ACHN (cell line): ENCODE measurements at regions not wholly inside any gene's neighbourhood (a gene's known extent, or its start where the extent isn't known, plus 50 kb on each side); places are given as distances from the start of the nearest gene placed in this dataset.

Experiments
- DNase-seq: peaks from one replicate; pipeline ENCODE4 v3.0.0-alpha.2; 2015
- in situ Hi-C: cut with HindIII; loops from 2 replicates; pipeline ENCODE4 v1.10.0; 2017; ENCODE audit warnings: low sequenced_read_pairs, low pct_ligation_motif_present, low pct_unique_long_range_greater_than_20kb

DNA sequence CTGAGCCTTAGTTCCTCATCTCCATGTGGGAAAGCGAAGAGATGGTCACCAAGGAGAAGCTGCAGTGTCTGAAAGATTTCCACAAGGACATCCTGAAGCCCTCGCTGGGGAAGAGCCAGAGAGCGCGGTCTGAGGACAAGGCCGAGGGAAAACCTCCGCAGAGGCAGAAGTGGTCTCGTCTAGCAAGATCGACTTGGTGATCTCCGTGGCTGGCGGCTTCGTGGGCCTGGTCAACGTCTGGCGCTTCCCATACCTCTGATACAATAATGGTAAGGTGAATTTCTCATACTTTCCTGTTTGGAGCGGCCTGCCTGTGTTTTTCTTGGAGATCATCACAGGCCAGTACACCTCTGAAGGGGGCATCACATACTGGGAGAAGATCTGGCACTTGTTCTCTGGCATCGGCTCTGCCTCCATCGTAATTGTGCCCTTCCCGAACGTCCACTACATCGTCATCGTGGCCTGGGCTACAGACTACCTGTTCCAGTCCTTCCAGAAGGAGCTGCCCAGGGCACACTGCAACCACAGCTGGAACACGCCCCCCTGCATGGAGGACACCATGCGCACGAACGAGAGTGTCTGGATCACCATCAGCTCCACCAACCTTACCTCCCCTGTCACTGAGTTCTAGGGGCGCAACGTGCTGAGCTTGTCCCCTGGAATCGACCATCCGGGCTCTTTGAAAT, 841.1 kb upstream of the TMPRSS15 start:
- in situ Hi-C loops = no loop called here
- no peak for DNase-seq

DNA sequence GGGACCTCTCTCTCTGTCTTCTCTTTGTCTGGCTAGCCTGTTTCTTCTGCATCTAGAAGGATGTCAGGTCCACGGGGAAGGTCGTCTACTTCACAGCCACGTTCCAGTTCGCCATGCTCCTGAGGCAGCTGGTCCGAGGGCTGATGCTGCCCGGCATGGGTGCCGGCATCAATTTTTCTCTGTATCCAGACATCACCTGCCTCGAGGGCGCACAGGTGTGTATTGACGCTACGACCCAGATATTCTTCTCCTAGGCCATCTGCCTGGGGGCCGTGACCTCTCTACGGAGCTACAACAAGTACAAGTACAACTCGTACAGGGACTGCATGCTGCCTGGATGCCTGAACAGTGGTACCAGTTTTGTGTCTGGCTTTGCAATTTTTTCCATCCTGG, 841.6 kb upstream of the TMPRSS15 start:
- in situ Hi-C loops = no loop called here
- no peak for DNase-seq

DNA sequence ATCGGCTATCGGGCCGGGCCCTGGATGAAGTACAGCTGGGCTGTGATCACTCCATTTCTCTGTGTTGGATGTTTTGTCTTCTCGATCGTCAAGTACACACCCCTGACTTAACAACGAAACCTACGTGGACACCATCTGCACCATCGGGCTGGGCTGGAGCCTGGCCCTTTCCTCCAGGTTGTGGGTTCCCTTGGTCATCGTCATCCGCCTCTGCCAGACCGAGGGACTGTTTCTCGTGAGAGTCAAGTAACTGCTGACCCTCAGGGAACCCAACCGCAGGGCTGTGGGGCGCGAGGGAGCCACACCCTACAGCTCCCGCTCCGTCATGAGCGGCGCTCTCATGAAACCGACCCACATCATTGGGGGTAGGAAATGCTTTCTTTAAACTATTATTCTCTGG, 842.4 kb upstream of the TMPRSS15 start:
- DNase-seq = no peak
- in situ Hi-C loops = no loop called here

DNA sequence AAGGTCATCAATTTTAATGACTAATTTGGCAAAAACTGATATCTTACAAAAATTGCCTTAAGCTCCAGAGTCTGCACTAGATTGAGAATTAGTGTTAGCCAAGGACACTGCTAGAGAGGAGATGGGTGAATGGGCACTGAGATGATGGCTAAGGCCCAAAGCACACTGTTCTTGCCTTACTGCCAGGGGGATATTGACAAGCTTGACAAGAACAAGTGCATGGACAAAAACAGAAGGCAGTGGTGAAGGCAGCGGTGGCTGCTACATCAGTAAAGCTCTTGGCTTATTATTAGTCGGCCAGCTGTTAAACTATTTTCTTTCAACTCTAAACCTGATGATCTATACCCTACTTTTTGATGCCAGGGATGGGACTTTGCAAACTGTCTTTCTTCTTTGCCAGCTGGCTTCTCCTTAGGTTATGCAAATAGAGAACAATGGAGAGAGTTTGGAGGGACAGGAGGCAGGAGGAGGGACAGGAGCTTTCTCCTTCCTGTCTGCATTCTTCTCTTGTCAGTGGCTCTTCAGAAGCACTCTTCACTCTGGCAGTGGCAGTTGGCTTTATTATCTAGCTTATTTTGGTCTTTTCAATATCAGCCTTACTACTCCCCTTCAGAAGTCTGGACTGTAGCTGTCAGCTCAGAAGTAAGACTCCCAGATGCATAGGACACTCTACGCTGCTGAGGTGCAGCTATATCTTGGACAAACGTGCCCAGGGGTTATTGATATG, 853.5 kb upstream of the TMPRSS15 start:
- DNase-seq = no peak
- in situ Hi-C loops = no loop called here

DNA sequence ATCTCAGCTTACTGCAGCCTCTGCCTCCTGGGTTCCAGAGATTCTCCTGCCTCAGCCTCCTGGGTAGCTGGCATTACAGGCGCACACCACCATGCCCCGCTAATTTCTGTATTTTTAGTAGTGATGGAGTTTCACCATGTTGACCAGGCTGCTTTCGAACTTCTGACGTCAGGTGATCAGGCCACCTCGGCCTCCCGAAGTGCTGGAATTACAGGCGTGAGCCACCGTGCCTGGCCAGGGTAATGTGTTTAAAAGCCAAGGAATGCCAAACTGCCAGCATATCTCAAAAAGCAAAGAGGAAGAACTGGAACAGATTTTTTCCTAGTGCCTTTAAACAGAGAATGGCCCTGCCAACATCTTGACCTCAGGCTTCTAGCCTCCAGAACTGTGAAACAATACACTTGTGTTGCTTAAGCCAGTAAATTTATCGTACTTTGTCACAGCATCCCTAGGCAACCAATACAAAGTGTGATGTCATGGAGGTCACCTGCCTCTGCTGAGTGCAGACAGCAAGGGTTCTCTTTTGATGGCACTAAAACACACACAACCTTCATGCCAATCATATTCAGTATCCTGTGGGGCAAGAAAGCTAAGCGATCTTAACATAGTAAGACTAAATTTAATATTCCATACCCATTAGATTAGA, 858.3 kb upstream of the TMPRSS15 start:
- in situ Hi-C loops = no loop called here
- no peak for DNase-seq

DNA sequence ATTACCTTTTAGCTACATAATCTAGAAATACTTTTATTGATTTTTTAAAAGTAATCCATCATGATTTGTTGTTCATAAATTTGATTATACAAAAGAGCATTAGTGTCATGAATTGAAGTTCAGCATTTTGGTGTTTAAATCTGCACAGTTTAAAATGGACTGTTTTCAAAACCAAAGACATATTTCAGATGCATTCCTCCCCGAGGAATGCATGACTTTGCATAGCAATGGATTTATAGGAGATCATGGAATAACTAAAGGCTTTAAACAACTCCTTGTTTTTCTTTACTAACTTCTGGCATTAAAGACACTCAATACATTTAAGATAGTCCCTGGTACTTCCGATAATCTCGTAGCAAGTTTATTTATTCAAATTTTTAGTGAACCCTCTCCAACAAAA, 863.1 kb upstream of the TMPRSS15 start:
- DNase-seq = no peak
- in situ Hi-C loops = no loop called here

DNA sequence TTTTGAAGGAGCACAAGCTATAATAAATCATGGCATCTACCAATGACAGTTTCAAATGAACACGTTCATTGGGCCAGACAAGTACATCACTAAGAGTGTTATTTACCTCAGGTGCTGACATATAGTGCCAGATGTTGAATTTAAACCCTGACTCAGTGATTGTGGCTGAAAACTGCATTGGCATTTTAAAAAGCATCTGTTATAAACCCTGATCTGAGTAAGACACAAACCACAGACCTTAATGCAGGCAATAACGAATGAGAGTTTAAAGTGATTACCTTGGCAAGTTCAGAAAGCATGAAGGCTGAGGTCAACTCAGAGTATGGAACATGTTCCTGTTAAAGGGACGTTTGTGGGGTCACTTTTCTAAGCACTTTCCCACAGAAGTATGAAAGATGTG, 865.1 kb upstream of the TMPRSS15 start:
- in situ Hi-C loops = no loop called here
- DNase-seq = no peak

DNA sequence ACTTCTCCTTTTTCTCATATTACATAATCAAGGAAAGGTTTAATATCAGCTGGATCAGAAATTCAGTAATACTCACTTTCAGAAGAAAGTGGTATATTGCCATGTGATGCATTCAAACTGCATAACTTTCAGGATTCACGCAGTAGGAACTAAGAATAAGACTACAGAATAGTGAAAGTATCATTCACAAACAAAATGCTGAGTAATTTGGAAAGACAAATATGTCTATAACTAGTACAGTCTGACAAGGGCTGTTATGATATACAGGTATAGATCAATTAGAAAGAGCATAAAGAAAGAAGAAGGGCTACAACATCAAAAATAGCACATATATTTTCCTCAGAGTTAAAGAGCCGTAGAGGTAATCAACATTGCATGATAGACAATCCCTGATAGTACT, 871.5 kb upstream of the TMPRSS15 start:
- DNase-seq = no peak
- in situ Hi-C loops = no loop called here

DNA sequence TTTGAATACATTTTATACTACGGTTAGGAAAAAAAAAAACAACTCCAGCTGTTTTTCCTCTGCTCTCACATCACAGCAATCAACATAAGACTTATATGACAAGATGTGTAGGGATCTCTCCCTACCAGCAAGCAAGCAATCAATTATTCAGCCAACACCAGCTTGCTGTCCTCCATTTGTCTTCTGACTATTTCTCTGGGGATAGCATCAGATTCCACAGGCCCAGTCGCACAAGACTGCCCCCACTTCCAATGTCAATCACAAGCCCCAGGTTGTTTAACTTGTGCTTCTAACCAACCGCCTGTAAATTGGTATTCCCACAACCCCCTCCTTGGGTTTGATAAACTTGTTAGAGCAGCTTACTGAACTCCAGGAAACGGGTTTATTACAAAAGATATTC, 873.1 kb upstream of the TMPRSS15 start:
- no peak for DNase-seq
- in situ Hi-C loops = no loop called here

DNA sequence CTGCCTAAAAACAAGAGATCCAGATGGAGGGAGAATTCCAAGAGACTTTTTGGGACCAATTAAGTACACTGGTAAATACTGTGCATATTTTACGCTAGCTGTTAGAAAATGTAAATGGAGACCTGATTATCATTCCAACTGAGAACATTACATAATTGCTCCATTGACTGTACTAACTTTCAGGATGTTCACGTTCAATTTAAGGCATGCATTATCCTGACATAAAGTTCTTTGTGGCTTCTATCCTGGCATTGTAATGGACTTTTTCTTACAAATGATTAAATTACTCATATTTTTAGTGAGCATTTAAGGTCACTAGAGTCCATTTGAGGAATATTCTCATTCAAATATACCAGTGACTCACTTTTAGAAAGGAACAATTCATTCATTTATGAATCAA, 883.3 kb upstream of the TMPRSS15 start:
- DNase-seq = no peak
- in situ Hi-C loops = no loop called here

DNA sequence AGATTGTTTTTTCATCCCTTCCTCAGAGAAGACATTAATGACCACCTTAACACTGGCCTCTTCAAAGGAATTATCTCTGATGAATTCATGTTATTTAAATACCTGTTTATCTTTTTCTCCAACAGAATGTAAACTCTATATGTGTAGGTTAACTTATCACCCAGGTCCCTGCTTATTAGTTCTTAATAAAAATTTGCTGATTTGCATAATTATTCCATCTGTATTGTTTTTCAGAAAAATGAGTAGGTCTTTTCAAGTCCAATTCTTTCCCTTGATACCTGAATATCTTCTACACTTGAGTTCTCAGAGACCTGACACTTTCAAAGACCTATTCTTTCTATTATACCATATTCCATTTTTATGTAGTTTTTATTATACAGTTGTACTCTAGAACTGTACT, 886.7 kb upstream of the TMPRSS15 start:
- DNase-seq = no peak
- in situ Hi-C loops = no loop called here

DNA sequence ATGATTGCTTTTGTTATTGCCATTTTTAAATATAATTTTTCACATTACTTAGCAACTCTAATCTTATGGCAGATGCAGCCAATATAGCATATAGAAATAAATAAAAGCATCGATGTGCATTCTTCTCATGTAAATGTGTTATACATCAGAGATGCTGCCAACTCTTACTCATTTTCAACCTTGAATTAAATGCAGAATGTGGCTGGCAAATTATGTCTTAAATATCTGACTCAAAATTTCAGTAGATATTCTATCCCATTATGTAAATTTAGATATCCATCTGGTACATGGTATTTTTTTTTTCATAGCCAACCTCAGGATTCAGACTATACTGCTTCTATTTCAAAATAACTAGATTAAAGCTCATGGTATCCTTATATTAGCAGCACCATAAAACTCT, 916.7 kb upstream of the TMPRSS15 start:
- DNase-seq = no peak
- in situ Hi-C loops = no loop called here

DNA sequence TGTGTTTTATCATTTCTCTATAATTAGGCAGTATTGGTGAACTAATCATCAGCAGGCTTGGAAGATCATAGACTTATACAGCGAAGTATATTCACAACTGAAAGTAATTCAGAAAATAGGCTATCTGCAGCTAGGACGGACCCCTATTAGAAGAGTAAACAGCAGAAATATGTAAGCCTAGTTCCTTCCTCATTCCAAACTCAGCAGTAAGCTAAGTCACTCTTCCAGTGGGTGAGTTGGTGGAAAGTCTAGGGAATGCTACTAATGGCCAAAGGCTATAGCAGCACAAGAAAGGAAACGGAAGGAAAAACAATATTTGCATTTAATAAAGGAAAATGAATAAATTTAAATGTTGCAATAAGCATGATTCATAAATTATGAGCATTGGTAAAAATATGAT, 918.1 kb upstream of the TMPRSS15 start:
- in situ Hi-C loops = no loop called here

DNA sequence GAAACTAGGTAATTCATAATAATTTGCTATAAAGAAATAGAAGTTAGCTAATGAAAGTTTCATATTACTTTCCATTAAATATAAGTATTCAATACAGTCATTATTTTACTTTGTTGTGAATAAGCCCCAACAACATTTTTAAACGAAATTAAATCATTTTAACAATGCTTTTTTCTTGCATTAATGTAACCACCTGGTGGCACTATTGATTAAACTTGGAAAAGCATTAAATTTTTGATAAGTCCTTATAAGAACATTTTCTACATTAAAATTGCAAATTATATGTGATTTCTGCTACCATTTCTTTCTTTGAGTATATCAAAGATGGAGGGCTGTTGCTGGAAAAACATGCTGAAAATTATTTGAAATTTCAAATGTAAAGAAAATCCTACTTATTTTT, 918.8 kb upstream of the TMPRSS15 start:
- peak; percentile 6 for DNase-seq

More for the DNA sequence above, 918.1 kb upstream of the TMPRSS15 start:
- DNase-seq = no peak

DNA sequence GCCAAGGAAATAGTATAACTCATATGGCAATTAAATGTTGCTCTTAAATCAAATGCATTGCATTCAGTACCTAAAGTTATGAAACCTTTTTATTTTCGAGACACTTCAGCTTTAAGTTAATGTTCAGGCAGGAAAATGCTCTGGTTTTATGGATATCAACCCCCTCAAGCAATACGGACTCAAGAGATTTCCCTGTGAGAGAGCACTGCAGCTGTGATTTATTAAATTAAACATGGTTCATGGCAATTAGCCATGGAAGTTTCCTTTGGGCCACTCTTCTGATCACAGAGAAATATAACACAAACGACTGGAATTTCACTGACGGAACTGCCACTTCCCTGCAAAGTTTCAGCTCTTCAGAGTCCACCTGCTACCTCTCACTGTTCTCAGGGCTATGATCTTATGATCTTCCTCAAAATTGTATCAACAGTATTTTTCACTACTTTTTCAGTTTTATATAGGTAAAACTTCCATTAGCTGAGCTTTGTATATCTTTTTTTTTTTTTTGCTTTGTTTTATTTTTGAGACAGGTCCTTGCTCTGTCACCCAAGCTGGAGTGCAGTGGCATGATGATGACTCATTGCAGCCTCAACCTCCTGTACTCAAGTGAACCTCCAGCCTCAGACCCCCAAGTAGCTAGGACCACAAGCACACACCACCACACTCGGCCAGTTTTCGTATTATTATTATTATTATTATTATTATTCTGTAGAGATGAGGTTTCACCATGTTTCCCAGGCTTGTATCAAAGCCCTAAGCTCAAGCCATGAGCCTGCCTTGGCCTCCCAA, 923.1 kb upstream of the TMPRSS15 start:
- DNase-seq = no peak
- in situ Hi-C loops = no loop called here

More for the DNA sequence above, 918.8 kb upstream of the TMPRSS15 start:
- in situ Hi-C loops = no loop called here

DNA sequence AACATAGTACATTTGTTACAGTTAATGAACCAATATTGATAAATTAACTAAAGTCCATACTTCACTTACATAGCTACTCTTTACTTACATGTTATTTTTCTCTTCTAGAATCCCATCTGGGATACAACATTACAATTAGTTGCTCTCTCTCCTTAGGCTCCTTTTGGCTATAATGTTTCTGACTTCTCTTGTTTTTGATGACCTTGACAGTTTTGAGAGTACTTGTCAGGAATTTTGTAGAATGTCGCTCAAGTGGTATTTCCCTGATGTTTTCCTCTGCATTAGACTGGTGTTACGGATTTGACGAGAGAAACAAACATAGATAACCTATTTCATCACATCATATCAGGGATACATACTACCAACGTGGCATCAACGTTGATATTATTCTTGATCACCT, 925.4 kb upstream of the TMPRSS15 start:
- in situ Hi-C loops = no loop called here
- DNase-seq = no peak

DNA sequence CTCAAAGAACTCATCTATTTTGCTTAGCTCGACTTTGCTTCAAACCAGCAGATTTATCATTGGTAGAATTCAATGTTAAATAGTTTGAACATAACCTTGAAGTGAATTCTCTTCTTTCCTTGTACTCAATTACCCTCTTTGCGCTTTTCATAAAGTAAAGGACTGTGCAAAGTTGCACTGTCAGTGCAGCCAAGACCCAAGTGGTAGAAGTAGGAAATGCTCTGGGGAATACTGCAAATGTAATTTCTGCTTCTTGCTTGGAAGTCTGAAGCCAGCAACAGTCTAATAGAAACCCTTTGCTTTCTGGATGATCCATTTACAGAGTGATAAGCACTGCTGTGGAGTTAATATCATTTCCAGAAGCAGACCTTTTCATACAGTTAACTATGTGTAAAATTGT, 936.7 kb upstream of the TMPRSS15 start:
- in situ Hi-C loops = no loop called here

DNA sequence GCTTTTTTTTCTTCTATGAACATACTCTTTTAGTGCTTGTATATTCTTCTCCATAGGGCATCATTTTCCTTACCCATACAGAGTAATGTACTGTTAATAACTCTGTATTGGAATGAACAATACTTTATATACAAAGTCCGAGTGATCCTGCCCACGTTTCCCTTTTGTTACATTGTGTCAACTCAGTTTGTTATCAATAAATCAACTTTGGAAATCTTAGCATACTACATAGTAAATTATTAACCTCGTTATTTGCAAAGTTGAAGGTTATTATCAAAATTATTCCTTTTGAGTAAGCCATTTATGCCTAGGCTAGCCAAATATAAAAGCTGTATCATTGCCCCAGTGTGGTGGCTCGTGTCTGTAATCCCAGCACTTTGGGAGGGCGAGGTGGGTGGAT, 937.4 kb upstream of the TMPRSS15 start:
- no peak for DNase-seq
- in situ Hi-C loops = no loop called here

More for the DNA sequence above, 936.7 kb upstream of the TMPRSS15 start:
- DNase-seq = no peak

DNA sequence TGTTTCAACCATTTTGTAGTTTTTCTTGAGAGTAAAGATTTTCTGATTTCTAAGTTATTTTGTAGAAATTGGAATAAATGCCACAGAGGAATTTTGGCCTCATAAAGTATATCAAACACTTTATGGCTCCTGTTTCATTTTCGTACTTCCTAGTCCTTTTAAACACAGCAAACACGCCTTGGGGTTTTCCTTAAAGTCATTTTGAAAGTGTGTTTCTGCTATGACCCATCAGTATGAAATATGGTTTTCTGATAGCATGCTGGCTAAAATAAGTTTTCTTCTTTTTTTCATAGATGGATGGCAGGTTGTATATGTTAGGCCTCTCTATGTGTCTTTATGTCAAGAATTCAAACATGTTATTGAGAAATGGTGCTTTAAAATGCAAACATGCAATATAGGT, 940.1 kb upstream of the TMPRSS15 start:
- in situ Hi-C loops = no loop called here
- DNase-seq = no peak
